SIG-M5 treated with dmso at 0.1 percent for 504 hours (cell line): ENCODE measurements at regions not wholly inside any gene's neighbourhood (a gene's known extent, or its start where the extent isn't known, plus 50 kb on each side); places are given as distances from the start of the nearest gene placed in this dataset.

Source experiments
- DNase-seq: peaks from one replicate; lab custom pipeline; 2025; ENCODE audit not compliant: unreplicated experiment; lab: John Stamatoyannopoulos, UW

GRCh38 chr11:76721755-76722677 is 51.5 kb upstream of the LRRC32 start:
- DNase-seq, result peak; percentile 63

DNA sequence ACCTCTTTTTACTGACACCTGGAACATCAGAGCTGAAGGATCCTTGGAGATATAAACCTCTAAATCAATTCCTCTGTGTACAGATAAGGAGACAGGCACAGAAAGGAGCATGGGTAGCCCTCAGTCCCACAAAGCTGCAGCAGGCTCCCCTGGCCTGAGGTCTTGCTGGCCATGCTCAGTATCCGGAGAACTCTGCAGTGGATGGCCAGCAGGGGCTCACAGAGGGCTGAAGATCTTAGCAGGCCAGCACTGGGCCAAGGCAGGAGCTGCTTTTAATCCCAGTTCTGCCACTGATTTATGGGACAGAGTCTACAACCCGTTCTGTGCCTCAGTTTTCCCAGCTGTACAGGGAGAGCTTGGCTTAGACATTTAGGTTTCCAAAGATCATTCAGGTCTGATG is 52.6 kb upstream of the LRRC32 start:
- DNase-seq, result no peak

DNA sequence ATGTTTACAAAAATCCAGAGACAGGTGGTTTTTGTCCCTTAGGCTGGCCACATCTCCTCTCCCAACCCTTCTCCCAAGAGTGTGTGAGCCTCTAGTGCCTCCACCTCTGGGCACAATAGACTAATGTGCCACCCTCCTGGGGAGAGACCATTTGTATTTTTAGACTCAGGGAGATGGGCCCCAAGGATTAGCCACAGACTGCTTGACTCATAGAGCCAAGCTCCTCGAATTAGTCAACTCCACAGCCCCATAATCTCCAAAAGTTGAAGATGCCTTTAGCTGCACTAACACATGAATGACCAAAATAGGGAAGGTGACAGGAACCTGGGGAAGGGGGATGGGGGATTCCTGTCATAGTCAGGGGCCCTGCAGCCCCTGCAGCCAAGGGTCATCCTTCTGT is 53.0 kb upstream of the LRRC32 start:
- no peak for DNase-seq

DNA sequence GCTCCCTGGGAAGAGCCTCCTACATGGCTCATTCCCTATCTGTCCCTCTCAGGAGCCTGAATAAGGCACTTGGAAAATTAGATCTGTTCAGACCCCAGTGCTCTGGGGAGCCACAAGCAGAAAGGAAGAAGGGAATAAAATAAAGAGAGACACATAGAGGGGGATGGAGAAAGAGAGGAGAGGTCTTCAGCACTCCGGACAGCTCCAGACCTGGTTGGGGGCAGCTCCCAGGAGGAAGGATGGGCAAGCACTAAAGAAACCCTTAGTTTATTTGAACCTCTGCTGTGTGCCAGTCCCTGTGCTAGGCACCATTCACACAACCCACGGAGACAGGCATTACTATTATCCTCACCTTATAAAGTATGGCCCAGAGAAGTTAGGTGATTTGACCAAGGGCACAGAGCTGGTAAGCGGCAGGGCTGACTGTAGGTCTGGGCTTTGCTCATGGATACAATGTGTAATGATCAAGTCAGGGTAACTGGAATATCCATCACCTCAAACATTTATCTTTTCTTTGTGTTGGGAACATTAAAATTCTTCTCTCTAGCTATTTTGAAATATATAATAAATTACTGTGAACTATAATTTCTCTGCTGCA is 53.7 kb upstream of the LRRC32 start:
- no peak for DNase-seq

GRCh38 chr11:76728227-76728626 is 54.9 kb upstream of the TSKU start:
- DNase-seq, result no peak

- no peak for DNase-seq
Observed at GRCh38 chr11:76728778-76729177, 54.4 kb upstream of the TSKU start.

DNA sequence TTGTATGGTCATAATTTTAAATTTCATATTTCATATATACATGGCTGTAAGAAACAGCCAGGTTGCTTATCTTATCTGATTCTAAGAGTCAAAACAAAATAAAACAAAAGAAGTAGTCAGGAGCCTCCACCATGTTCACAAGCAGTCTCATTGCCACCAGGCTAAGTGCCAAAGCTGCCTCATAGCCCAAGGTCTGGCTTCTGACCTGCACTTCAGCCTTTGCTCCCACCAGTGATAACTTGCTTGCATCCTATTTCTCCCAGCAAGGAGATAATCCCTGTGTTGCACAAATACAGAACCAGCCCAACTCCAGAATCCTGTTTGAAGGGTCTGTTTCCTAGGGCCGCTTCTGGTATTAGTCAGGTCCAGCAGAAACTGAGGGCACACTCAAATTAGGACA is 53.9 kb upstream of the TSKU start:
- DNase-seq, result no peak

DNA sequence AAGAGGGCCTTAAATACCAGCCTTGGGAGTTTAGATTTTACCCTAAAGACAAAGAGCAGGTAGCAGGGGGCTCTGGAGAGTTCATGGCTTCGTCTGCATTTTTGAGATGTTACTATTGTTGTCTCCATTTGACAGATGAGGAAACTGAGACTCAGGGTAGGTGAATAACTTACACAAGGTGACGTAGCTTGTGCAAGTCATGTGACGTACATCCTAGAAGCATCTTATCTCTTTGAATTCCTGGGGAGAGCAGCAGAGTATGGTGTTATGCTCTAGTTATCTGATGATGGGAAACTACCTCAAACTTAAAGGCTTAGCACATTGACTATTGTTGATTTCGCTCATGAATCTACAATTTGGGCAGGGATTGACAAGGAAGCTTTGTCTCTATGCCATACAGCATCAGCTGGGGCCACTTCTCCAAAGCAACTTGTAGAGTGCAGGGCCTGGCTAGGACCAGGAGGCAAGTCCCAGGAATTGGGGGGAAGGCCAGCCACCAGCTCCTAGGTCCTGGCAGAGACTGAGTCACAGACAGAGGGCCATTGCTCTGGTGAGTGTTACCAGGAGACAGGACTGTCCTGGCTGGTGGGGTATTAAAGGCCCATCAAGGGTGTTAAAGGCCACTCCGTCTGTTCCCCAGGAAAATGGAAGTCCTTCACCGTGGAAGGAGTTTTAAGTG is 52.1 kb upstream of the TSKU start:
- DNase-seq, result no peak

DNA sequence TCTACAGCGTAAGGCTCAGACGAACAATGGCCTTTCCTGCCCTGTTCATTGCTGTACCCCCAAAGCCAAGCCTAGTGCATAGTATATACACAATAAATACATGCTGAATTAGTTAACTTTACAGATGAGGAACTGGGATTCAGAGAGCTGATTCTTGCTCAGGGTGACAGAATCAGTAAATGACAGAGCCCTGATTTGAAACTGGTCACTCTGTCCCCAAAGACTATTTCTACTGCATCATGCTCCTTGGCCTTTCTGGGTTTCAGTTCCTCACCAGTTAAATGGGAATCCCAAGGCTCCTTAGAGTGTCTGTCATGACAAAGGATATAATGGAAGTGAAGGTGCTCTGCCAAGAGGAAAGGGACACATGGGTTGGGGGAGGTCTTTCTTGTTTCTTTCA is 50.5 kb upstream of the TSKU start:
- DNase-seq, result no peak
